Cardiac muscle cell (in vitro differentiated cells and primary cell): ENCODE measurements at regions not wholly inside any gene's neighbourhood (a gene's known extent, or its start where the extent isn't known, plus 50 kb on each side); places are given as distances from the start of the nearest gene placed in this dataset.

Experiments
- DNase-seq, 2 donors: peaks; one replicate each; pipeline versions ENCODE4 v3.0.0 to v3.0.0-alpha.2; 2010 to 2017; ENCODE audit warnings: low read depth in 1 of 2, low spot score in 1 of 2
- H3K27ac ChIP-seq: fragments of 200-600 bp; sonication (generic); 2 replicates; pipeline ENCODE4 v1.5.1; 2016
- H3K27me3 ChIP-seq: fragments of 200-600 bp; sonication (generic); 2 replicates; pipeline ENCODE4 v1.6.0; 2016; ENCODE audit warnings: control low read depth
- H3K36me3 ChIP-seq: fragments of 200-600 bp; sonication (generic); 2 replicates; pipeline ENCODE4 v1.5.1; 2016; ENCODE audit warnings: control low read depth
- H3K4me1 ChIP-seq: fragments of 200-600 bp; sonication (generic); 2 replicates; pipeline ENCODE4 v1.8.1; 2017; ENCODE audit warnings: low read depth, mild to moderate bottlenecking, mixed run types
- H3K4me3 ChIP-seq: fragments of 200-600 bp; sonication (generic); 2 replicates; pipeline ENCODE4 v1.5.1; 2016; ENCODE audit warnings: mild to moderate bottlenecking
- H3K9me3 ChIP-seq: fragments of 200-600 bp; sonication (generic); 2 replicates; pipeline ENCODE4 v1.5.1; 2017; ENCODE audit warnings: low read depth, mild to moderate bottlenecking, control low read depth
- TF ChIP-seq, protein P1 (sequence below): IDR thresholded peaks from 2 replicates; pipeline ENCODE4 v1.5.1; 2012; ENCODE audit warnings: low read depth, mild to moderate bottlenecking, low read length

DNA sequence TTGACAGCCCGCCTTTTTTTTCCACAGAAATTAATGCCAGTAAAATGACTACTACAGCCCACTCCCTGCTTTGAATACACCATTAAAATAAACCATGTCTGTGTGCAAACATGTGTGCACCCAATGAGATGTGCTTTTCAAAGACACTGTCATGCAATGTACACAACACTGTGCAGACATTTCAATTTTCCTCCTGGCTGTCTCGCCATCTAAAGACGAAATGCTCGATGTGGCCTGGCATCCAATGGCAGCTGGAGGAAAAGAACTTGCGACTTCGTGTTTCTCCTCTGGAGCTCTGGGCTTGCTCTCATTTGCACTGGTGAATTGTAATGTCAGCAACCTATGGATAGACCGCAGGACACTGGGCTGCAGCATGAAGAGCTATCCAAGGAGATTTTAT is 147.0 kb upstream of the NAV2 start:
- Histone ChIP-seq H3K9me3 (no peaks in the 10 kb centered on the region), H3K4me1 (peaks cover 3% of the 10 kb centered on the region), H3K27me3 (peaks cover 85% of the 10 kb centered on the region), H3K27ac (no peak overlapping the region), H3K4me3 (no peak overlapping the region), H3K36me3 (no peaks in the 10 kb centered on the region)
- TF ChIP-seq, protein P1, sequence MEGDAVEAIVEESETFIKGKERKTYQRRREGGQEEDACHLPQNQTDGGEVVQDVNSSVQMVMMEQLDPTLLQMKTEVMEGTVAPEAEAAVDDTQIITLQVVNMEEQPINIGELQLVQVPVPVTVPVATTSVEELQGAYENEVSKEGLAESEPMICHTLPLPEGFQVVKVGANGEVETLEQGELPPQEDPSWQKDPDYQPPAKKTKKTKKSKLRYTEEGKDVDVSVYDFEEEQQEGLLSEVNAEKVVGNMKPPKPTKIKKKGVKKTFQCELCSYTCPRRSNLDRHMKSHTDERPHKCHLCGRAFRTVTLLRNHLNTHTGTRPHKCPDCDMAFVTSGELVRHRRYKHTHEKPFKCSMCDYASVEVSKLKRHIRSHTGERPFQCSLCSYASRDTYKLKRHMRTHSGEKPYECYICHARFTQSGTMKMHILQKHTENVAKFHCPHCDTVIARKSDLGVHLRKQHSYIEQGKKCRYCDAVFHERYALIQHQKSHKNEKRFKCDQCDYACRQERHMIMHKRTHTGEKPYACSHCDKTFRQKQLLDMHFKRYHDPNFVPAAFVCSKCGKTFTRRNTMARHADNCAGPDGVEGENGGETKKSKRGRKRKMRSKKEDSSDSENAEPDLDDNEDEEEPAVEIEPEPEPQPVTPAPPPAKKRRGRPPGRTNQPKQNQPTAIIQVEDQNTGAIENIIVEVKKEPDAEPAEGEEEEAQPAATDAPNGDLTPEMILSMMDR = no peak
- no peak for DNase-seq

GRCh38 chr11:19562156-19562555 is 150.5 kb upstream of the NAV2 start:
- Histone ChIP-seq H3K36me3 (no peaks in the 10 kb centered on the region), H3K9me3 (no peaks in the 10 kb centered on the region), H3K4me3 (no peak overlapping the region), H3K4me1 (peaks cover 3% of the 10 kb centered on the region), H3K27ac (no peak overlapping the region), H3K27me3 (peaks cover 77% of the 10 kb centered on the region)
- DNase-seq = no peak
- TF ChIP-seq, protein P1 = no peak

DNA sequence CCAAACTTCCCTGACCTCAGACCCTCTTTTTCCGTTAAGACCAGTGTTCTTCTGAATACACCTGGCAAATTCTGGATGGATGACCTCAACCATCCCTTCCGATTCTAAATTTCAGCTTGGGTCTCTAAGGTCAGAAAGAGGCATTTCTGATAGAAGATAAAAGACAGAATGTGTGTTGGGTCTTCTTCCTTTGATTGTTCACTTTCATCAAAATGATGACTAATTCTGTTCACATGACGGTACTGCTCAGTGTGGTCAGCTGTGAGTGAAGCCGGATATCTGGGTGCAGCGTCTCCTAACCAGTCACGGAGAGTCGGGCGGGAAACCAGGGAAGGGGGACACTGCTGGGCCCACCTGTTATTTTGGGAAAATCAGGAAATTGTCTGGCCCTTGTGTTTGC is 151.6 kb upstream of the NAV2 start:
- DNase-seq = peak in 1 of 2 donors; percentile 48
- H3K4me1 ChIP-seq = peaks cover 3% of the 10 kb centered on the region
- no peaks in the 10 kb centered on the region for H3K36me3 ChIP-seq
- no peak overlapping the region for H3K4me3 ChIP-seq
- H3K27me3 ChIP-seq = peaks cover 65% of the 10 kb centered on the region
- TF ChIP-seq, protein P1 = no peak
- no peak overlapping the region for H3K27ac ChIP-seq
- H3K9me3 ChIP-seq = no peaks in the 10 kb centered on the region

GRCh38 chr11:19560156-19560555 is 152.5 kb upstream of the NAV2 start:
- H3K27ac ChIP-seq = no peak overlapping the region
- TF ChIP-seq, protein P1 = no peak

GRCh38 chr11:19559746-19560145 is 152.9 kb upstream of the NAV2 start:
- Histone ChIP-seq H3K36me3 (no peaks in the 10 kb centered on the region), H3K27ac (no peak overlapping the region), H3K4me1 (peaks cover 3% of the 10 kb centered on the region), H3K4me3 (no peak overlapping the region), H3K9me3 (no peaks in the 10 kb centered on the region), H3K27me3 (peaks cover 55% of the 10 kb centered on the region)
- DNase-seq = no peak
- TF ChIP-seq, protein P1 = no peak

More at GRCh38 chr11:19560156-19560555, 152.5 kb upstream of the NAV2 start:
- H3K4me1 ChIP-seq = peaks cover 3% of the 10 kb centered on the region
- no peak for DNase-seq
- H3K9me3 ChIP-seq = no peaks in the 10 kb centered on the region
- peaks cover 59% of the 10 kb centered on the region for H3K27me3 ChIP-seq
- no peak overlapping the region for H3K4me3 ChIP-seq
- no peaks in the 10 kb centered on the region for H3K36me3 ChIP-seq
